IMR-90 (cell line): ENCODE measurements at regions not wholly inside any gene's neighbourhood (a gene's known extent, or its start where the extent isn't known, plus 50 kb on each side); places are given as distances from the start of the nearest gene placed in this dataset.

Experiments used
- CEBPB ChIP-seq: IDR thresholded peaks from 2 replicates; pipeline ENCODE4 v1.6.1; 2012; ENCODE audit warnings: low read depth, low read length, improper control_type of control experiment
- CHD1 ChIP-seq: IDR thresholded peaks from 2 replicates; pipeline ENCODE4 v1.6.1; 2012; ENCODE audit warnings: low read depth, low read length, improper control_type of control experiment
- POLR2A ChIP-seq: IDR thresholded peaks from 2 replicates; pipeline ENCODE4 v1.6.1; 2012; ENCODE audit warnings: mild to moderate bottlenecking, low read depth, low read length
- RCOR1 ChIP-seq: IDR thresholded peaks from 2 replicates; pipeline ENCODE4 v1.6.1; 2012; ENCODE audit warnings: mild to moderate bottlenecking, low read length, improper control_type of control experiment; ENCODE audit not compliant: insufficient replicate concordance
- TF ChIP-seq, protein P1 (sequence below): conservative IDR thresholded peaks from 2 replicates; pipeline ENCODE4 v1.5.1; 2012; ENCODE audit warnings: mild to moderate bottlenecking, low read depth, low read length, improper control_type of control experiment

DNA sequence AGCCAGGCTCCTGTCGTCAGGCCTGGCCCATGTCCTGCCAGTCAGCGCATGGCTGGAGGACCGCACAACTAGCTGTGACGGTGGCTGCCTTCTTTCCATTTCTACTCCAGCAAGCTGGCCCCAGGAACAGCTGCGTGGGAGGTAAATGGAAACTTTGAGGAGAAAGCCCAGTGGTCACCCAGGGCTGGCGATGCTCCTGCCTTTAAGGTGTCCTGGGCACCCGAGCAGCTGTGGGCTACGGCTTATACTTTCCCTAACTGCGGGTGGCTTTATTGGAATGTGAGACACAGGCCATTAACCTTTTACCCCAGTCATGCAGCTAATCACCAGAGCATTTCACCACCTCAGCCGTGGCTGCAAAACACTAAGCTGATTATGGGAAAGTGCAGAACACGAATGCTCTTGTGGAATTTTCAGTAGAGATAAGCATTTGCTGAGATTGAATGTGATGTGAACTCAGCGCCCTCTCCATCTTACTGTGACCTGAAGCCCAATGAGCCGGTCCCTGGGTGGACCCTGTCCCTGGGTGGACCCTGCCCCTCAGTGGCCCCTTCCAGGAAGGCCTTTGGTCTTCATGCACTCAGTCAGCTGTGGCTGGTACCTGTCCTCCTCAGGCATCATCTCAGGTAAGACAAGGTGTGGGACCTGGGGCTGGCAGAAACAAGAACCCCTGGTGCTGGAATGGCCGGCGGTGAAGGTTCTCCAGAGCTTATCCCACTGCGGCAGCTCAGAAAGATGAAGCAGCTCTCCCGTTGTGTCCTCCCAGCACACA is 275.4 kb upstream of the HS6ST1 start:
- TF ChIP-seq, protein P1, sequence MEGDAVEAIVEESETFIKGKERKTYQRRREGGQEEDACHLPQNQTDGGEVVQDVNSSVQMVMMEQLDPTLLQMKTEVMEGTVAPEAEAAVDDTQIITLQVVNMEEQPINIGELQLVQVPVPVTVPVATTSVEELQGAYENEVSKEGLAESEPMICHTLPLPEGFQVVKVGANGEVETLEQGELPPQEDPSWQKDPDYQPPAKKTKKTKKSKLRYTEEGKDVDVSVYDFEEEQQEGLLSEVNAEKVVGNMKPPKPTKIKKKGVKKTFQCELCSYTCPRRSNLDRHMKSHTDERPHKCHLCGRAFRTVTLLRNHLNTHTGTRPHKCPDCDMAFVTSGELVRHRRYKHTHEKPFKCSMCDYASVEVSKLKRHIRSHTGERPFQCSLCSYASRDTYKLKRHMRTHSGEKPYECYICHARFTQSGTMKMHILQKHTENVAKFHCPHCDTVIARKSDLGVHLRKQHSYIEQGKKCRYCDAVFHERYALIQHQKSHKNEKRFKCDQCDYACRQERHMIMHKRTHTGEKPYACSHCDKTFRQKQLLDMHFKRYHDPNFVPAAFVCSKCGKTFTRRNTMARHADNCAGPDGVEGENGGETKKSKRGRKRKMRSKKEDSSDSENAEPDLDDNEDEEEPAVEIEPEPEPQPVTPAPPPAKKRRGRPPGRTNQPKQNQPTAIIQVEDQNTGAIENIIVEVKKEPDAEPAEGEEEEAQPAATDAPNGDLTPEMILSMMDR = no peak
- TF ChIP-seq CEBPB = no peak
- TF ChIP-seq POLR2A = no peak
- TF ChIP-seq CHD1 = no peak
- no peak for TF ChIP-seq RCOR1
